GM12878 (cell line): ENCODE measurements at regions not wholly inside any gene's neighbourhood (a gene's known extent, or its start where the extent isn't known, plus 50 kb on each side); places are given as distances from the start of the nearest gene placed in this dataset.

Source experiments
- ATAC-seq: fragments of 200-7000 bp; cut with Tn5 transposase; 3 replicates; pipeline ENCODE4 v1.9.1; 2020; ENCODE audit warnings: mild to moderate bottlenecking, moderate library complexity
- BruUV-seq: library from RNA; stranded (reverse); fragments of 400-500 nt; replicated peaks from 2 replicates; lab custom pipeline; 2021; lab: Mats Ljungman, UMichigan
- CTCF ChIA-PET: fragments of 300-600 bp; sonication (Branson Sonifier 250); formaldehyde crosslinking; extraction: SDS; loops from one replicate; lab custom pipeline; 2021; ENCODE audit warnings: inconsistent platforms; lab: Yijun Ruan, JAX
- POLR2A ChIA-PET: fragments of 350-600 bp; formaldehyde crosslinking; extraction: SDS; loops from one replicate; lab custom pipeline; 2021; ENCODE audit warnings: inconsistent platforms; lab: Charles Lee
- RAD21 ChIA-PET: fragments of 300-600 bp; sonication (Branson Sonifier 250); formaldehyde crosslinking; loops from one replicate; lab custom pipeline; 2023; ENCODE audit warnings: antibody characterized with exemption; ENCODE audit not compliant: unreplicated experiment; lab: Charles Lee
- SMC1A ChIA-PET: fragments of 300-600 bp; sonication (Branson Sonifier 250); formaldehyde crosslinking; loops from one replicate; lab custom pipeline; 2023; ENCODE audit not compliant: unreplicated experiment, uncharacterized antibody; lab: Charles Lee
- DNase-seq: peaks from one replicate; pipeline ENCODE4 v3.0.0-alpha.2; 2011; ENCODE audit warnings: low read depth, low spot score
- FAIRE-seq: peaks from 3 replicates; lab custom pipeline; 2011; peaks lifted over from hg19 to GRCh38; lab: Jason Lieb, UNC
- H2AFZ ChIP-seq: 2 replicates; pipeline ENCODE4 v1.6.0; 2011; ENCODE audit warnings: low read depth, low read length, control low read depth; ENCODE audit not compliant: control insufficient read depth
- H3K27ac ChIP-seq: 2 replicates; pipeline ENCODE4 v1.5.1; 2011; ENCODE audit warnings: control low read depth; ENCODE audit not compliant: control insufficient read depth, insufficient read depth
- H3K27me3 ChIP-seq, 2 experiments: replicated peaks in 1 of 2; 2 replicates each; pipeline versions ENCODE4 v1.6.0 to v1.6.1; 2011; ENCODE audit warnings: low read length in 1 of 2; ENCODE audit not compliant: control insufficient read depth in 2 of 2, insufficient read depth in 2 of 2
- H3K36me3 ChIP-seq, 2 experiments: 2 replicates each; pipeline ENCODE4 v1.5.1; 2011; ENCODE audit warnings: low read length in 1 of 2; ENCODE audit not compliant: control insufficient read depth in 2 of 2, insufficient read depth in 2 of 2
- H3K4me1 ChIP-seq: 2 replicates; pipeline ENCODE4 v1.6.1; 2011; ENCODE audit warnings: mild to moderate bottlenecking, low read length, moderate library complexity, mixed read lengths; ENCODE audit not compliant: control insufficient read depth, insufficient read depth
- H3K4me2 ChIP-seq: 2 replicates; pipeline ENCODE4 v1.6.0; 2011; ENCODE audit warnings: control low read depth; ENCODE audit not compliant: control insufficient read depth, insufficient read depth
- H3K4me3 ChIP-seq: fragments of 200-600 bp; sonication (generic); 2 replicates; pipeline ENCODE4 v1.5.1; 2016
- H3K79me2 ChIP-seq: 2 replicates; pipeline ENCODE4 v1.6.0; 2011; ENCODE audit warnings: low read length; ENCODE audit not compliant: control insufficient read depth, insufficient read depth
- H3K9ac ChIP-seq: 2 replicates; pipeline ENCODE4 v1.8.0; 2011; ENCODE audit warnings: low read length, control low read depth, mixed read lengths; ENCODE audit not compliant: control insufficient read depth, insufficient read depth
- H3K9me3 ChIP-seq: replicated peaks from 3 replicates; pipeline ENCODE4 v1.5.1; 2011; ENCODE audit warnings: mild to moderate bottlenecking, low read length; ENCODE audit not compliant: control insufficient read depth, insufficient read depth
- H4K20me1 ChIP-seq: 2 replicates; pipeline ENCODE4 v1.6.0; 2011; ENCODE audit not compliant: control insufficient read depth, insufficient read depth
- BCL11A ChIP-seq: IDR thresholded peaks from 2 replicates; pipeline ENCODE4 v1.6.1; 2011; ENCODE audit warnings: low read depth, low read length
- CBX3 ChIP-seq: fragments of 200-600 bp; sonication (generic); IDR thresholded peaks from 2 replicates; pipeline ENCODE4 v1.6.1; 2016; ENCODE audit warnings: low read depth, borderline replicate concordance
- ESRRA ChIP-seq: IDR thresholded peaks from 2 replicates; pipeline ENCODE4 v1.6.1; 2012; ENCODE audit warnings: mild to moderate bottlenecking, low read length, improper control_type of control experiment
- WGBS: methylation state at CpG from one replicate; pipeline ENCODE4 v1.1.6; 2016; ENCODE audit warnings: low lambda C conversion rate; ENCODE audit not compliant: insufficient replicate concordance, insufficient coverage; ENCODE audit errors: missing lambda C conversion rate; 5-methylcytosine and 5-hydroxymethylcytosine counted together
- in situ Hi-C: fragments of 300-500 bp; cut with MboI; formaldehyde crosslinking; loops from 9 replicates; pipeline ENCODE4 v1.14.3; 2018; ENCODE audit warnings: mixed read lengths
- intact Hi-C: fragments of 100-400 bp; cut with micrococcal nuclease; formaldehyde crosslinking; loops from one replicate; pipeline ENCODE4 v1.14.2; 2022; ENCODE audit not compliant: unreplicated experiment
- TF ChIP-seq, protein P1 (sequence below): fragments of 450-650 bp; IDR thresholded peaks from 2 replicates; pipeline ENCODE4 v1.6.1; 2016; ENCODE audit warnings: mild to moderate bottlenecking
- TF ChIP-seq, protein P2 (sequence below): fragments of 150-350 bp; IDR thresholded peaks from 2 replicates; pipeline ENCODE4 v1.6.1; 2016; ENCODE audit warnings: low read depth, low read length
- TF ChIP-seq, protein P3 (sequence below): IDR thresholded peaks from 2 replicates; pipeline ENCODE4 v1.6.1; 2011; ENCODE audit warnings: borderline replicate concordance, low read depth, mild to moderate bottlenecking, moderate library complexity, low read length; ENCODE audit not compliant: insufficient read depth, poor library complexity, severe bottlenecking
- TF ChIP-seq, protein P4 (sequence below): IDR thresholded peaks from 2 replicates; pipeline ENCODE4 v1.6.1; 2012; ENCODE audit warnings: mild to moderate bottlenecking, low read depth, low read length

- in situ Hi-C loops (no loop called here), intact Hi-C loops (no loop called here)
- Histone ChIP-seq H4K20me1 (no peaks in the 10 kb centered on the region), H3K27me3 (no peaks in the 10 kb centered on the region), H3K9ac (no peak overlapping the region), H3K9me3 (no peaks in the 10 kb centered on the region), H3K4me3 (no peak overlapping the region), H3K4me2 (no peak overlapping the region), H3K79me2 (no peaks in the 10 kb centered on the region), H2AFZ (no peak overlapping the region), H3K36me3 (no peaks in the 10 kb centered on the region), H3K27ac (no peak overlapping the region), H3K4me1 (no peaks in the 10 kb centered on the region)
- ChIA-PET SMC1A (interaction anchor here (1.5 to 2.1 kb wide), 2 partner anchors 9 to 10 kb away, joined by 5 to 9 read pairs; no protein-coding TSS in a partner anchor), RAD21 (no interaction called here), POLR2A (no interaction called here), CTCF (no interaction called here)
- BruUV-seq, result no TSS peak
- WGBS, result 44% methylated on average over 2 of the region's 2 CpGs
- FAIRE-seq (peak; percentile 70), ATAC-seq (no peak), DNase-seq (no peak)
- TF ChIP-seq, protein P1, sequence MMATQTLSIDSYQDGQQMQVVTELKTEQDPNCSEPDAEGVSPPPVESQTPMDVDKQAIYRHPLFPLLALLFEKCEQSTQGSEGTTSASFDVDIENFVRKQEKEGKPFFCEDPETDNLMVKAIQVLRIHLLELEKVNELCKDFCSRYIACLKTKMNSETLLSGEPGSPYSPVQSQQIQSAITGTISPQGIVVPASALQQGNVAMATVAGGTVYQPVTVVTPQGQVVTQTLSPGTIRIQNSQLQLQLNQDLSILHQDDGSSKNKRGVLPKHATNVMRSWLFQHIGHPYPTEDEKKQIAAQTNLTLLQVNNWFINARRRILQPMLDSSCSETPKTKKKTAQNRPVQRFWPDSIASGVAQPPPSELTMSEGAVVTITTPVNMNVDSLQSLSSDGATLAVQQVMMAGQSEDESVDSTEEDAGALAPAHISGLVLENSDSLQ, result no peak
These were observed 377.6 kb upstream of the CITED2 start for GRCh38 chr6:139752086-139752485.

GRCh38 chr6:139751179-139751578 lies 376.7 kb upstream of the CITED2 start:
- no peaks in the 10 kb centered on the region for H3K79me2 ChIP-seq
- FAIRE-seq, result no peak
- no peak overlapping the region for H2AFZ ChIP-seq
- CTCF ChIA-PET, result interaction anchor here (1.0 kb wide), 1 partner anchor 89 kb away, joined by 4 read pairs; no protein-coding TSS in a partner anchor
- no peaks in the 10 kb centered on the region for H4K20me1 ChIP-seq
- no peaks in the 10 kb centered on the region for H3K9me3 ChIP-seq
- no peak overlapping the region for H3K9ac ChIP-seq
- no peaks in the 10 kb centered on the region for H3K27me3 ChIP-seq
- intact Hi-C loops, result no loop called here
- H3K4me2 ChIP-seq, result no peak overlapping the region
- no TSS peak for BruUV-seq
- in situ Hi-C loops, result no loop called here
- no peaks in the 10 kb centered on the region for H3K4me1 ChIP-seq
- DNase-seq, result no peak
- SMC1A ChIA-PET, result interaction anchor here (1.1 to 2.4 kb wide), 2 partner anchors 8 to 10 kb away, joined by 3 to 8 read pairs; no protein-coding TSS in a partner anchor
- POLR2A ChIA-PET, result no interaction called here
- ATAC-seq, result no peak
- H3K4me3 ChIP-seq, result no peak overlapping the region
- RAD21 ChIA-PET, result no interaction called here
- H3K27ac ChIP-seq, result no peak overlapping the region
- 57% methylated on average over 3 of the region's 3 CpGs for WGBS
- no peaks in the 10 kb centered on the region for H3K36me3 ChIP-seq
- TF ChIP-seq CBX3 (no peak), BCL11A (no peak), ESRRA (no peak)
- TF ChIP-seq, protein P2, sequence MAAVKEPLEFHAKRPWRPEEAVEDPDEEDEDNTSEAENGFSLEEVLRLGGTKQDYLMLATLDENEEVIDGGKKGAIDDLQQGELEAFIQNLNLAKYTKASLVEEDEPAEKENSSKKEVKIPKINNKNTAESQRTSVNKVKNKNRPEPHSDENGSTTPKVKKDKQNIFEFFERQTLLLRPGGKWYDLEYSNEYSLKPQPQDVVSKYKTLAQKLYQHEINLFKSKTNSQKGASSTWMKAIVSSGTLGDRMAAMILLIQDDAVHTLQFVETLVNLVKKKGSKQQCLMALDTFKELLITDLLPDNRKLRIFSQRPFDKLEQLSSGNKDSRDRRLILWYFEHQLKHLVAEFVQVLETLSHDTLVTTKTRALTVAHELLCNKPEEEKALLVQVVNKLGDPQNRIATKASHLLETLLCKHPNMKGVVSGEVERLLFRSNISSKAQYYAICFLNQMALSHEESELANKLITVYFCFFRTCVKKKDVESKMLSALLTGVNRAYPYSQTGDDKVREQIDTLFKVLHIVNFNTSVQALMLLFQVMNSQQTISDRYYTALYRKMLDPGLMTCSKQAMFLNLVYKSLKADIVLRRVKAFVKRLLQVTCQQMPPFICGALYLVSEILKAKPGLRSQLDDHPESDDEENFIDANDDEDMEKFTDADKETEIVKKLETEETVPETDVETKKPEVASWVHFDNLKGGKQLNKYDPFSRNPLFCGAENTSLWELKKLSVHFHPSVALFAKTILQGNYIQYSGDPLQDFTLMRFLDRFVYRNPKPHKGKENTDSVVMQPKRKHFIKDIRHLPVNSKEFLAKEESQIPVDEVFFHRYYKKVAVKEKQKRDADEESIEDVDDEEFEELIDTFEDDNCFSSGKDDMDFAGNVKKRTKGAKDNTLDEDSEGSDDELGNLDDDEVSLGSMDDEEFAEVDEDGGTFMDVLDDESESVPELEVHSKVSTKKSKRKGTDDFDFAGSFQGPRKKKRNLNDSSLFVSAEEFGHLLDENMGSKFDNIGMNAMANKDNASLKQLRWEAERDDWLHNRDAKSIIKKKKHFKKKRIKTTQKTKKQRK, result no peak
- TF ChIP-seq, protein P3, sequence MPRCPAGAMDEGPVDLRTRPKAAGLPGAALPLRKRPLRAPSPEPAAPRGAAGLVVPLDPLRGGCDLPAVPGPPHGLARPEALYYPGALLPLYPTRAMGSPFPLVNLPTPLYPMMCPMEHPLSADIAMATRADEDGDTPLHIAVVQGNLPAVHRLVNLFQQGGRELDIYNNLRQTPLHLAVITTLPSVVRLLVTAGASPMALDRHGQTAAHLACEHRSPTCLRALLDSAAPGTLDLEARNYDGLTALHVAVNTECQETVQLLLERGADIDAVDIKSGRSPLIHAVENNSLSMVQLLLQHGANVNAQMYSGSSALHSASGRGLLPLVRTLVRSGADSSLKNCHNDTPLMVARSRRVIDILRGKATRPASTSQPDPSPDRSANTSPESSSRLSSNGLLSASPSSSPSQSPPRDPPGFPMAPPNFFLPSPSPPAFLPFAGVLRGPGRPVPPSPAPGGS, result no peak
- TF ChIP-seq, protein P4, sequence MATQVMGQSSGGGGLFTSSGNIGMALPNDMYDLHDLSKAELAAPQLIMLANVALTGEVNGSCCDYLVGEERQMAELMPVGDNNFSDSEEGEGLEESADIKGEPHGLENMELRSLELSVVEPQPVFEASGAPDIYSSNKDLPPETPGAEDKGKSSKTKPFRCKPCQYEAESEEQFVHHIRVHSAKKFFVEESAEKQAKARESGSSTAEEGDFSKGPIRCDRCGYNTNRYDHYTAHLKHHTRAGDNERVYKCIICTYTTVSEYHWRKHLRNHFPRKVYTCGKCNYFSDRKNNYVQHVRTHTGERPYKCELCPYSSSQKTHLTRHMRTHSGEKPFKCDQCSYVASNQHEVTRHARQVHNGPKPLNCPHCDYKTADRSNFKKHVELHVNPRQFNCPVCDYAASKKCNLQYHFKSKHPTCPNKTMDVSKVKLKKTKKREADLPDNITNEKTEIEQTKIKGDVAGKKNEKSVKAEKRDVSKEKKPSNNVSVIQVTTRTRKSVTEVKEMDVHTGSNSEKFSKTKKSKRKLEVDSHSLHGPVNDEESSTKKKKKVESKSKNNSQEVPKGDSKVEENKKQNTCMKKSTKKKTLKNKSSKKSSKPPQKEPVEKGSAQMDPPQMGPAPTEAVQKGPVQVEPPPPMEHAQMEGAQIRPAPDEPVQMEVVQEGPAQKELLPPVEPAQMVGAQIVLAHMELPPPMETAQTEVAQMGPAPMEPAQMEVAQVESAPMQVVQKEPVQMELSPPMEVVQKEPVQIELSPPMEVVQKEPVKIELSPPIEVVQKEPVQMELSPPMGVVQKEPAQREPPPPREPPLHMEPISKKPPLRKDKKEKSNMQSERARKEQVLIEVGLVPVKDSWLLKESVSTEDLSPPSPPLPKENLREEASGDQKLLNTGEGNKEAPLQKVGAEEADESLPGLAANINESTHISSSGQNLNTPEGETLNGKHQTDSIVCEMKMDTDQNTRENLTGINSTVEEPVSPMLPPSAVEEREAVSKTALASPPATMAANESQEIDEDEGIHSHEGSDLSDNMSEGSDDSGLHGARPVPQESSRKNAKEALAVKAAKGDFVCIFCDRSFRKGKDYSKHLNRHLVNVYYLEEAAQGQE, result no peak
